Cardiac fibroblast (primary cell): ENCODE measurements at regions not wholly inside any gene's neighbourhood (a gene's known extent, or its start where the extent isn't known, plus 50 kb on each side); places are given as distances from the start of the nearest gene placed in this dataset.

Source experiments
- DNase-seq, 2 donors: peaks; one replicate each; pipeline versions ENCODE4 v3.0.0 to v3.0.0-alpha.2; 2010; ENCODE audit warnings: low read depth in 2 of 2
- H3K4me3 ChIP-seq, 2 donors: replicated peaks in 1 of 2; 1 replicate in 1 of 2; 2 replicates in 1 of 2; pipeline ENCODE4 v1.5.1; 2011; ENCODE audit warnings: low read depth in 2 of 2, low read length in 2 of 2, mild to moderate bottlenecking in 2 of 2, moderate library complexity in 1 of 2
- CTCF ChIP-seq: IDR thresholded peaks from one replicate; pipeline ENCODE4 v1.5.1; 2011; ENCODE audit warnings: low read depth, mild to moderate bottlenecking, low read length, inconsistent platforms

GRCh38 chr10:35882422-35883150 is 240.5 kb upstream of the FZD8 start:
- DNase-seq: no peak
- no peak overlapping the region for H3K4me3 ChIP-seq
- TF ChIP-seq CTCF: no peak

GRCh38 chr10:35881320-35881719 is 239.2 kb upstream of the FZD8 start:
- DNase-seq: no peak
- no peak overlapping the region for H3K4me3 ChIP-seq
- TF ChIP-seq CTCF: no peak

- peak; percentile 34 to 47 for DNase-seq
- H3K4me3 ChIP-seq: no peak overlapping the region
- no peak for TF ChIP-seq CTCF
Measured at GRCh38 chr10:35876248-35876647, 234.2 kb upstream of the FZD8 start.

- peak; percentile 58 to 82 for DNase-seq
- no peak overlapping the region for H3K4me3 ChIP-seq
- no peak for TF ChIP-seq CTCF
Measured at GRCh38 chr10:35875016-35875676, 233.1 kb upstream of the FZD8 start.

GRCh38 chr10:35874311-35875015 is 232.4 kb upstream of the FZD8 start:
- peak in 1 of 2 donors; percentile 10 for DNase-seq
- no peak overlapping the region for H3K4me3 ChIP-seq
- TF ChIP-seq CTCF: no peak

- no peak for TF ChIP-seq CTCF
- no peak overlapping the region for H3K4me3 ChIP-seq
- DNase-seq: no peak
Measured at GRCh38 chr10:35872671-35873070, 230.6 kb upstream of the FZD8 start.
